ENCODE measurements at regions not wholly inside any gene's neighbourhood (a gene's known extent, or its start where the extent isn't known, plus 50 kb on each side); places are given as distances from the start of the nearest gene placed in this dataset.

GRCh38 chr3:40593351-40593750 is 68.6 kb downstream of the ZNF621 start:
- in situ Hi-C loops (cut with HindIII; ENCODE audit: low pct_ligation_motif_present, low pct_unique_long_range_greater_than_20kb, low sequenced_read_pairs), result no loop called here

GRCh38 chr3:40597441-40597840 is 72.7 kb downstream of the ZNF621 start:
- in situ Hi-C loops (cut with HindIII; ENCODE audit: low pct_ligation_motif_present, low pct_unique_long_range_greater_than_20kb, low sequenced_read_pairs), result no loop called here
- peak; percentile 15 for DNase-seq

More at GRCh38 chr3:40593351-40593750, 68.6 kb downstream of the ZNF621 start:
- DNase-seq, result no peak

- in situ Hi-C loops (cut with HindIII; ENCODE audit: low pct_ligation_motif_present, low pct_unique_long_range_greater_than_20kb, low sequenced_read_pairs), result no loop called here
- DNase-seq, result no peak
Measured at GRCh38 chr3:40598338-40598737, 73.6 kb downstream of the ZNF621 start.

GRCh38 chr3:40598962-40599361 is 74.2 kb downstream of the ZNF621 start:
- in situ Hi-C loops (cut with HindIII; ENCODE audit: low pct_ligation_motif_present, low pct_unique_long_range_greater_than_20kb, low sequenced_read_pairs), result no loop called here

GRCh38 chr3:40602778-40603385 is 78.1 kb downstream of the ZNF621 start:
- in situ Hi-C loops (cut with HindIII; ENCODE audit: low pct_ligation_motif_present, low pct_unique_long_range_greater_than_20kb, low sequenced_read_pairs), result no loop called here
- no peak for DNase-seq

More at GRCh38 chr3:40598962-40599361, 74.2 kb downstream of the ZNF621 start:
- no peak for DNase-seq

- DNase-seq, result no peak
- in situ Hi-C loops (cut with HindIII; ENCODE audit: low pct_ligation_motif_present, low pct_unique_long_range_greater_than_20kb, low sequenced_read_pairs), result no loop called here
Measured at GRCh38 chr3:40605960-40606359, 81.2 kb downstream of the ZNF621 start.

GRCh38 chr3:40608091-40608490 is 83.3 kb downstream of the ZNF621 start:
- in situ Hi-C loops (cut with HindIII; ENCODE audit: low pct_ligation_motif_present, low pct_unique_long_range_greater_than_20kb, low sequenced_read_pairs), result no loop called here
- peak; percentile 49 for DNase-seq

GRCh38 chr3:40613306-40613705 is 88.5 kb downstream of the ZNF621 start:
- in situ Hi-C loops (cut with HindIII; ENCODE audit: low pct_ligation_motif_present, low pct_unique_long_range_greater_than_20kb, low sequenced_read_pairs), result no loop called here

GRCh38 chr3:40615110-40615915 is 90.6 kb downstream of the ZNF621 start:
- in situ Hi-C loops (cut with HindIII; ENCODE audit: low pct_ligation_motif_present, low pct_unique_long_range_greater_than_20kb, low sequenced_read_pairs), result no loop called here
- no peak for DNase-seq

More at GRCh38 chr3:40613306-40613705, 88.5 kb downstream of the ZNF621 start:
- no peak for DNase-seq

GRCh38 chr3:40615918-40616819 is 91.4 kb downstream of the ZNF621 start:
- in situ Hi-C loops (cut with HindIII; ENCODE audit: low pct_ligation_motif_present, low pct_unique_long_range_greater_than_20kb, low sequenced_read_pairs), result no loop called here
- DNase-seq, result no peak

GRCh38 chr3:40617084-40617483 is 92.3 kb downstream of the ZNF621 start:
- in situ Hi-C loops (cut with HindIII; ENCODE audit: low pct_ligation_motif_present, low pct_unique_long_range_greater_than_20kb, low sequenced_read_pairs), result no loop called here
- no peak for DNase-seq

- in situ Hi-C loops (cut with HindIII; ENCODE audit: low pct_ligation_motif_present, low pct_unique_long_range_greater_than_20kb, low sequenced_read_pairs), result no loop called here
- no peak for DNase-seq
Measured at GRCh38 chr3:40618158-40618557, 93.4 kb downstream of the ZNF621 start.

- no peak for DNase-seq
- in situ Hi-C loops (cut with HindIII; ENCODE audit: low pct_ligation_motif_present, low pct_unique_long_range_greater_than_20kb, low sequenced_read_pairs), result no loop called here
Measured at GRCh38 chr3:40620151-40620550, 95.4 kb downstream of the ZNF621 start.

GRCh38 chr3:40621252-40621651 is 96.5 kb downstream of the ZNF621 start:
- in situ Hi-C loops (cut with HindIII; ENCODE audit: low pct_ligation_motif_present, low pct_unique_long_range_greater_than_20kb, low sequenced_read_pairs), result no loop called here
- DNase-seq, result no peak

GRCh38 chr3:40623567-40623966 is 98.8 kb downstream of the ZNF621 start:
- no peak for DNase-seq
- in situ Hi-C loops (cut with HindIII; ENCODE audit: low pct_ligation_motif_present, low pct_unique_long_range_greater_than_20kb, low sequenced_read_pairs), result no loop called here

- DNase-seq, result no peak
- in situ Hi-C loops (cut with HindIII; ENCODE audit: low pct_ligation_motif_present, low pct_unique_long_range_greater_than_20kb, low sequenced_read_pairs), result no loop called here
Measured at GRCh38 chr3:40624189-40624769, 99.5 kb downstream of the ZNF621 start.

GRCh38 chr3:40627095-40627494 is 102.3 kb downstream of the ZNF621 start:
- DNase-seq, result no peak
- in situ Hi-C loops (cut with HindIII; ENCODE audit: low pct_ligation_motif_present, low pct_unique_long_range_greater_than_20kb, low sequenced_read_pairs), result no loop called here

GRCh38 chr3:40628984-40629383 is 104.2 kb downstream of the ZNF621 start:
- DNase-seq, result no peak
- in situ Hi-C loops (cut with HindIII; ENCODE audit: low pct_ligation_motif_present, low pct_unique_long_range_greater_than_20kb, low sequenced_read_pairs), result no loop called here

Data from ACHN (cell line).